Progenitor cell of endocrine pancreas (in vitro differentiated cells): ENCODE measurements at regions not wholly inside any gene's neighbourhood (a gene's known extent, or its start where the extent isn't known, plus 50 kb on each side); places are given as distances from the start of the nearest gene placed in this dataset.
A peak's percentile ranks its signal among the peaks of the same experiment; 100 is the strongest.
"Not testable (repeated sequence)": the region's sequence is repeated elsewhere in the genome, so short reads cannot be mapped to it uniquely, and the experiment has no call there.

ENCODE experiments used
- DNase-seq: peaks from one replicate; pipeline ENCODE4 v3.0.0; 2021; ENCODE audit warnings: low spot score; ENCODE audit not compliant: unreplicated experiment
- H3K27ac Mint-ChIP-seq: 2 replicates; pipeline ENCODE4 v1.8.0; 2021; ENCODE audit warnings: mild to moderate bottlenecking, moderate library complexity, mixed read lengths
- H3K27me3 Mint-ChIP-seq: 2 replicates; pipeline ENCODE4 v1.8.0; 2021; ENCODE audit warnings: mixed read lengths
- H3K36me3 Mint-ChIP-seq: 2 replicates; pipeline ENCODE4 v1.8.0; 2022; ENCODE audit warnings: mixed read lengths; ENCODE audit not compliant: insufficient read depth
- H3K4me1 Mint-ChIP-seq: 2 replicates; pipeline ENCODE4 v1.8.0; 2021; ENCODE audit warnings: low read depth, mixed read lengths
- H3K4me3 Mint-ChIP-seq: 2 replicates; pipeline ENCODE4 v1.8.0; 2021; ENCODE audit warnings: low read depth, mild to moderate bottlenecking, moderate library complexity, mixed read lengths
- H3K9me3 Mint-ChIP-seq: 2 replicates; pipeline ENCODE4 v1.8.0; 2021; ENCODE audit warnings: low read depth, mixed read lengths
- TF ChIP-seq, protein P1 (sequence below): fragments of 200-600 bp; sonication (generic); IDR thresholded peaks from one replicate; pipeline ENCODE4 v1.5.0; 2021; ENCODE audit warnings: antibody characterized with exemption, mild to moderate bottlenecking; ENCODE audit not compliant: unreplicated experiment

DNA sequence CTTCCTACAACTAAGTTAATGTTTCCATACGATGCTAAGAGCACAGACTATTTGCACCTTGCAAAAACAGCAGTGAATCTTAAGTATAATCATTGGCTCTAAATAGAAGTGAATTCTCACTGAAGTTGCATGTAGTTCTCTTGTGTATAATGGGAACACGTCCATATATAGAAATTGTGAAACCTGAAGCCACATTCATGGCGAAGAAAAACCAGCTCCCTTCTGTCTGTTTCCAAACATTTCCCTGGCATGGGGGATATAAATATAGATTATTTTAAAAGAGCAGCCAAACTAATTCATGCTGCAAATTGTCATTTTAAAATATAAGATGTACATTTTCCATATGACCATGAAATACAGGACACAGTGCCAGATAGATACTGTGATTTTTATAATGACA lies 71.1 kb downstream of the TRAM1L1 start:
- H3K27me3 Mint-ChIP-seq = no peaks in the 10 kb centered on the region
- DNase-seq = no peak
- TF ChIP-seq, protein P1, sequence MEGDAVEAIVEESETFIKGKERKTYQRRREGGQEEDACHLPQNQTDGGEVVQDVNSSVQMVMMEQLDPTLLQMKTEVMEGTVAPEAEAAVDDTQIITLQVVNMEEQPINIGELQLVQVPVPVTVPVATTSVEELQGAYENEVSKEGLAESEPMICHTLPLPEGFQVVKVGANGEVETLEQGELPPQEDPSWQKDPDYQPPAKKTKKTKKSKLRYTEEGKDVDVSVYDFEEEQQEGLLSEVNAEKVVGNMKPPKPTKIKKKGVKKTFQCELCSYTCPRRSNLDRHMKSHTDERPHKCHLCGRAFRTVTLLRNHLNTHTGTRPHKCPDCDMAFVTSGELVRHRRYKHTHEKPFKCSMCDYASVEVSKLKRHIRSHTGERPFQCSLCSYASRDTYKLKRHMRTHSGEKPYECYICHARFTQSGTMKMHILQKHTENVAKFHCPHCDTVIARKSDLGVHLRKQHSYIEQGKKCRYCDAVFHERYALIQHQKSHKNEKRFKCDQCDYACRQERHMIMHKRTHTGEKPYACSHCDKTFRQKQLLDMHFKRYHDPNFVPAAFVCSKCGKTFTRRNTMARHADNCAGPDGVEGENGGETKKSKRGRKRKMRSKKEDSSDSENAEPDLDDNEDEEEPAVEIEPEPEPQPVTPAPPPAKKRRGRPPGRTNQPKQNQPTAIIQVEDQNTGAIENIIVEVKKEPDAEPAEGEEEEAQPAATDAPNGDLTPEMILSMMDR = no peak
- no peaks in the 10 kb centered on the region for H3K9me3 Mint-ChIP-seq
- no peaks in the 10 kb centered on the region for H3K36me3 Mint-ChIP-seq
- no peaks in the 10 kb centered on the region for H3K4me1 Mint-ChIP-seq
- H3K27ac Mint-ChIP-seq = no peak overlapping the region
- H3K4me3 Mint-ChIP-seq = no peak overlapping the region

DNA sequence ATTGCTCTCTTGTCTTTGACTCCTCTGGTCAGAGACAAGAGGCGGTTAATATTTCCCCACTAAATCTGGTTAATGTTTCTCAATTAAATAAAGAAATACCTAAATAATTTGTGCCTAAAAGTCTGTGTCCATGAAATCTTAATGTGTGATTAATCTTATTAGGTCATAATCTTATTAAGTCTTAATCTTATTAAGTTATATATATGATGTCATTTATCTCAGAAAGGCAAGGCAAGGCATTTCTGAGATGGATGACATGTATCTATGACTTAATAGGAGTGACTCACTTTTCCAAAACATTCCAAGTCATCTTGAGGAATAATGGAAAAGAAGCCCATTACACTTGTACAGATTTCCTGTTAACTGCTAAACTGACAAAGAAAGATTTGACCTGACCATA lies 74.7 kb downstream of the TRAM1L1 start:
- Mint-ChIP-seq H3K27me3 (no peaks in the 10 kb centered on the region), H3K4me3 (no peak overlapping the region), H3K36me3 (no peaks in the 10 kb centered on the region), H3K4me1 (no peaks in the 10 kb centered on the region), H3K27ac (no peak overlapping the region), H3K9me3 (no peaks in the 10 kb centered on the region)
- no peak for DNase-seq
- TF ChIP-seq, protein P1 = no peak

DNA sequence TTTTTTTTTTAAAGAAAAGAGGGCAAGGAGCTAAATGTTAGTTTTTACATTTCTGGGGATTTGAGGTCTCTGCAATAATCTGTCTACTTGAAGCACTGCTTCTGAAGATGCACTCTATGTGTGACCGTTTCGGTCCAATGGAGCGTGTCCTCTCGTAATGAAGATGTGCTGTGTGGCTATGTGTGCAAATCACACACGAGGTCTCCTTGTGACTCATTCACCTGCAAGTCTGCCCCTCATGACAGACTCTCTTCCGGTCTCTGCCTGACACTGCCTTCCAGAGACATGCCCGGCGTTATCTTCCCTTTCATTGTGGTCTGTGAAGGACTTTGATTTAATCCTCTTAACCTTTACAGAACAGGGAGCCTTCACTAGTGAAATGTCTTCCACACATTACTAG lies 84.3 kb downstream of the TRAM1L1 start:
- DNase-seq = no peak
- Mint-ChIP-seq H3K4me3 (no peak overlapping the region), H3K36me3 (no peaks in the 10 kb centered on the region), H3K27ac (no peak overlapping the region), H3K4me1 (no peaks in the 10 kb centered on the region), H3K27me3 (no peaks in the 10 kb centered on the region), H3K9me3 (peaks cover 4% of the 10 kb centered on the region)
- TF ChIP-seq, protein P1 = no peak

DNA sequence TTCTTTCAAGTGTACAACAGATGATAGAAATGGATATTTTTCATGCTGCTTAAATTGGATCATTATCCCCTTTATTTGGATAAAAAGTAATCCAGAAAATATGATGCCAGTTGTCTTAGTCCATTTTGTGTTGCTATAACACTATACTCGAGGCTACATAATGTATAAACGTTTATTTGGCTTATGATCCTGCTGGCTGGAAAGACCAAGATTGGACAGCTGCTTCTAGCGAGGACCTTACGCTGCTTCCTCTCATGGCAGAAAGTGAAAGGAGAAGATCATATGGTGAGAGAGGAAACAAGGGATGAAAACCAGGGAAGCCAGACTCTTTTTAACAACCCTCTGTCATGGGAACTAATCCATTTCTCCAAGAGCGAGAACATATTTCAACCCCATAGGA lies 102.7 kb downstream of the TRAM1L1 start:
- no peak overlapping the region for H3K27ac Mint-ChIP-seq
- H3K27me3 Mint-ChIP-seq = no peaks in the 10 kb centered on the region
- H3K9me3 Mint-ChIP-seq = no peaks in the 10 kb centered on the region
- peaks cover 4% of the 10 kb centered on the region for H3K4me1 Mint-ChIP-seq
- H3K4me3 Mint-ChIP-seq = no peak overlapping the region
- TF ChIP-seq, protein P1 = no peak
- H3K36me3 Mint-ChIP-seq = no peaks in the 10 kb centered on the region
- no peak for DNase-seq

DNA sequence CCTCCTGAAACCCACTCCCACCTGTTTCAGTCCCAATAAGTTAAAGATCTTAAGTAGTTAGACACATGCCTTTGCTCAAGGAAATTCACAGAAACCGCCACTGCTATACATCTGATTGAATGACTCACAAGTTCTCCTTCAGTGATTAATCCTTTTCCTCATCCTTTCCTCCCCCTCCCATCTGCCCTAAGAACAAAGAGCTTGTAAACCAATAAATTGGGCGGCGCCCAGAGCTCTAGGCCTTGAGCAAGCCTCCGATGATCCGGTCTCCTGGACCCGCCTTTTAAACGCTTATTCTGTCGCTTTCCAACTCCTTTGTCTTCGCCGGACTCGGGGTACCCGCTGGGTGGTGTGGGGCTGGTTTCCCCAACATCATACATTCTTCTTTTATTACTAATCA lies 104.9 kb downstream of the TRAM1L1 start:
- H3K9me3 Mint-ChIP-seq, H3K4me1 Mint-ChIP-seq, H3K27me3 Mint-ChIP-seq, H3K36me3 Mint-ChIP-seq, H3K4me3 Mint-ChIP-seq, DNase-seq: not testable (repeated sequence)
- peak overlapping the region; percentile 5 for H3K27ac Mint-ChIP-seq

DNA sequence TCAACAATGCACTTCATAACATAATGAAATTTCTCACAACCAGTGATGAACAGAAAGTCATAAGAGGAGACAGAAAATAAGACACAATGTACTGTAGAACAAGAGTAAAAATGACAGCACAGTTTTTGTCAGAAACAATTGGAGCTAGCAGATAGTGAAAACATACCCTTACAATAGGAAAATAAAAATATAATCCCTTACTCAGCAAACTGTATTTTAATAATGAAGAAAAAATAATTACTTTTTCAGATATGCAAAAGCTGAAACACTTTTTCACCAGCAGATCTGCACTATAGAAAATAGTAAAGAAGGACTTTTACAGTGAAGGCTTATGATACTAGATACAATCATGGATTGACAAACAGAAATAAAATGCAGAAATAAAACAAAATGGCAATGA lies 126.3 kb downstream of the TRAM1L1 start:
- H3K4me1 Mint-ChIP-seq = no peaks in the 10 kb centered on the region
- H3K36me3 Mint-ChIP-seq = no peaks in the 10 kb centered on the region
- H3K4me3 Mint-ChIP-seq = no peak overlapping the region
- H3K27ac Mint-ChIP-seq = no peak overlapping the region
- TF ChIP-seq, protein P1 = no peak
- H3K9me3 Mint-ChIP-seq = no peaks in the 10 kb centered on the region
- DNase-seq = no peak
- no peaks in the 10 kb centered on the region for H3K27me3 Mint-ChIP-seq
